ENCODE measurements at regions not wholly inside any gene's neighbourhood (a gene's known extent, or its start where the extent isn't known, plus 50 kb on each side); places are given as distances from the start of the nearest gene placed in this dataset.
"Not testable (repeated sequence)": the region's sequence is repeated elsewhere in the genome, so short reads cannot be mapped to it uniquely, and the experiment has no call there.

DNA sequence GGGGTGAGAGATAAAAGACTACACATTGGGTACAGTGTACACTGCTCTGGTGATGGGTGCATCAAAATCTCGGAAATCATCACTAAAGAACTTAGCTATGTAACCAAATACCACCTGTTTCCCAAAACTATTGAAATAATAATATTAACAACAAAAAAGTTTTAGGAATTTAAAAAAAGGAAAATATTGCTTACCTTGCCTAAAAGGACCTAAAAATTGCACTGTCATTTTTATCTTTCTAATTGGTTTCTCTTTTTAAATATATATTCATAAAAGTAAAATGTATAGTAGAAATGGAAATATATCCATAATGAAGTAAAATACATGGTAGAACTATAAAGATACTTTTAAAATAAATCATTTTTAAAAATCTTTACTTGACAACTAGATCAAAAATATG is 719.3 kb upstream of the RGS18 start:
- no peak for TF ChIP-seq CTCF (IDR thresholded peaks at IDR 0.05; ENCODE audit: low read depth, low read length)
- Histone ChIP-seq H3K27me3 (ENCODE audit: control insufficient read depth, insufficient read depth, low read length) (no peaks in the 10 kb centered on the region), H3K4me3 (ENCODE audit: low read depth, low read length) (no peak overlapping the region), H3K27ac (ENCODE audit: low read depth, low read length) (no peak overlapping the region), H3K9me3 (ENCODE audit: control insufficient read depth, insufficient read depth, low read length) (no peaks in the 10 kb centered on the region)
- DNase-seq (ENCODE audit: low read depth, low spot score), result no peak
- ChIA-PET POLR2A (no interaction called here), CTCF (no interaction called here)

- H3K9me3 ChIP-seq (ENCODE audit: control insufficient read depth, insufficient read depth, low read length); H3K27ac ChIP-seq (ENCODE audit: low read depth, low read length); CTCF ChIA-PET; H3K27me3 ChIP-seq (ENCODE audit: control insufficient read depth, insufficient read depth, low read length); DNase-seq (ENCODE audit: low read depth, low spot score); POLR2A ChIA-PET; H3K4me3 ChIP-seq (ENCODE audit: low read depth, low read length): not testable (repeated sequence)
Measured at GRCh38 chr1:191448279-191448678, 710.0 kb upstream of the RGS18 start.

DNA sequence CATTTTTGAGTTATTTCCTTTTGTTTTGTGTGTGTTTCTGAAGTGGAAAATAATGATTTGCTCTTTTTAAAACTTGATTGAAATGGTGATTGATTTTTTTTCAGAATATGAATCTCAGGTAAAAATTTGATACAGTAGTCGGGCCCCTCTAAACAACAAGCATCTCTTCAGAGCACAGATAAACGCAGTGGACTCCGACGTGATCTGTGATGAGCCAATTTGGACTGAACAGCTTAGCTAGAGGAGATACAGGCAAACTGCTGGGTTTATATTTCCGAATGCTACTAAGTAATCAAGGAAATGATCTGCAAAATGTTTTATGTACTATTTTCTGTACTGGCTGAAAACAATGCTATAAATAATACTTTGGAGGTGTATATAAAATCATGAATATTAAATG is 705.7 kb upstream of the RGS18 start:
- H3K9me3 ChIP-seq (ENCODE audit: control insufficient read depth, insufficient read depth, low read length), result no peaks in the 10 kb centered on the region
- TF ChIP-seq CTCF (IDR thresholded peaks at IDR 0.05; ENCODE audit: low read depth, low read length), result no peak
- POLR2A ChIA-PET, result interaction anchor here (0.6 kb wide), 1 partner anchor 522 kb away, joined by 7 read pairs; no protein-coding TSS in a partner anchor
- DNase-seq (ENCODE audit: low read depth, low spot score), result no peak
- no peak overlapping the region for H3K27ac ChIP-seq (ENCODE audit: low read depth, low read length)
- no peak overlapping the region for H3K4me3 ChIP-seq (ENCODE audit: low read depth, low read length)
- CTCF ChIA-PET, result no interaction called here
- H3K27me3 ChIP-seq (ENCODE audit: control insufficient read depth, insufficient read depth, low read length), result no peaks in the 10 kb centered on the region

DNA sequence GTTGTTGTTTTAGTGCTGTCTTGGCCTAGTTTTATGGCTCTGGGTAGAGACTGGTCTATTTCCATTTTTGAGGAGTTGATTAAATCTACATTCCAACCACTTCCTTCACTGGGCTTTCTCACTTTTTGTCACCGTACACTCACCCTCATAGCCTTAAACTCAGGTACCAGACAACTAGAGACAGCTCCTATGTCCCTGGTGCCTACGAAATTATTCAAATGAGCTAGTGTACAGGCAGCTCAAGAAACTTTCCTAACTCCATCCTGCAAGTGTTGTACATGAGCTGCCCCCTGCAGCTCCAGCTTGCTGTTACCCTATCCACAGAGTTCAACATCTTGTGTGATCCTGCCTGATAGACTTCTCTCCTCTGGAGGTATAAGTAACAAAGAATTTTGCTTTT is 704.8 kb upstream of the RGS18 start:
- Histone ChIP-seq H3K9me3 (ENCODE audit: control insufficient read depth, insufficient read depth, low read length) (no peaks in the 10 kb centered on the region), H3K4me3 (ENCODE audit: low read depth, low read length) (no peak overlapping the region), H3K27ac (ENCODE audit: low read depth, low read length) (no peak overlapping the region), H3K27me3 (ENCODE audit: control insufficient read depth, insufficient read depth, low read length) (no peaks in the 10 kb centered on the region)
- CTCF ChIA-PET, result no interaction called here
- DNase-seq (ENCODE audit: low read depth, low spot score), result no peak
- POLR2A ChIA-PET, result no interaction called here
- TF ChIP-seq CTCF (IDR thresholded peaks at IDR 0.05; ENCODE audit: low read depth, low read length), result no peak

- ChIA-PET POLR2A (no interaction called here), CTCF (no interaction called here)
- TF ChIP-seq CTCF (IDR thresholded peaks at IDR 0.05; ENCODE audit: low read depth, low read length), result no peak
- Histone ChIP-seq H3K4me3 (ENCODE audit: low read depth, low read length) (no peak overlapping the region), H3K9me3 (ENCODE audit: control insufficient read depth, insufficient read depth, low read length) (no peaks in the 10 kb centered on the region), H3K27ac (ENCODE audit: low read depth, low read length) (no peak overlapping the region), H3K27me3 (ENCODE audit: control insufficient read depth, insufficient read depth, low read length) (no peaks in the 10 kb centered on the region)
- no peak for DNase-seq (ENCODE audit: low read depth, low spot score)
Measured at GRCh38 chr1:191457889-191458288, 700.4 kb upstream of the RGS18 start.

DNA sequence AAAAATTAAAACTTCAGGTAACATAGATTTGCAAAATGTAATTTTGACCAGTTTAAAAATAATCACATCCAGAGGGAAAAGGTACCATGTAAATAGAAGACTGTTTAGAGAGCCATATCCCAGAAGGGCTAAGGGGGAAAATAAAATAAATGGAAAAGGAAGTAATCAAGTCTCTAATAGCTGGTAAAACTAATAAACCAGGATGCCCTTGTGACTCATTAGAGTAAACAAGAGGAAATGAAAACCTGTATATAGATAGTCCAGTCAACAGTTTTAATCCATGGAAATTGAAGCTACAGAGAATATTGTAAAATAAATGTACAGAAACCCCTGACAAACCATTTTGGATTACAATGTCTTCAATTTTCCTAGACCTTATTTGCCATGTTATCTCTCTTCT is 698.0 kb upstream of the RGS18 start:
- no peak for DNase-seq (ENCODE audit: low read depth, low spot score)
- no peak overlapping the region for H3K4me3 ChIP-seq (ENCODE audit: low read depth, low read length)
- H3K27ac ChIP-seq (ENCODE audit: low read depth, low read length), result no peak overlapping the region
- POLR2A ChIA-PET, result no interaction called here
- H3K27me3 ChIP-seq (ENCODE audit: control insufficient read depth, insufficient read depth, low read length), result no peaks in the 10 kb centered on the region
- CTCF ChIA-PET, result no interaction called here
- TF ChIP-seq CTCF (IDR thresholded peaks at IDR 0.05; ENCODE audit: low read depth, low read length), result no peak
- H3K9me3 ChIP-seq (ENCODE audit: control insufficient read depth, insufficient read depth, low read length), result no peaks in the 10 kb centered on the region
